ENCODE measurements at regions not wholly inside any gene's neighbourhood (a gene's known extent, or its start where the extent isn't known, plus 50 kb on each side); places are given as distances from the start of the nearest gene placed in this dataset.
A peak's percentile ranks its signal among the peaks of the same experiment; 100 is the strongest.

DNA sequence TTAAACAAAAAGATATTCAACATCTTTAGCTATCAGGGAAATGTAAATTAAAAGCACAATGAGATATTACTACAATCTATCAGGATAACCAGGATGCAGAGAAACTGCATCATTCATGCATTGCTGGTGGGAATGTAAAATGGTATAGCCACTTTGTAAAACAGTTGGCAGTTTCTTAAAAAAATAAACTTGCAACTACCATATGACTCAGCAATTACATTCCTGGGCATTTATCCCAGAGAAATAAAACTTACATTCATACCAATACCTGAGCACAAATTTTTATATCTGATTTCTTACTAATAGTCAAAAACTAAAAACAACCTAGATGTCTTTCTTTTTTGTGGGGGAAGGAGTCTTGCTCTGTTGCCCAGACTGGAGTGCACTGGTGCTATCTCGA, 190.3 kb upstream of the TAB2 start:
- no peaks in the 10 kb centered on the region for H3K36me3 ChIP-seq
- no peak for DNase-seq
- no peak for TF ChIP-seq POLR2A (IDR thresholded peaks at IDR 0.05)
- TF ChIP-seq, protein P1, sequence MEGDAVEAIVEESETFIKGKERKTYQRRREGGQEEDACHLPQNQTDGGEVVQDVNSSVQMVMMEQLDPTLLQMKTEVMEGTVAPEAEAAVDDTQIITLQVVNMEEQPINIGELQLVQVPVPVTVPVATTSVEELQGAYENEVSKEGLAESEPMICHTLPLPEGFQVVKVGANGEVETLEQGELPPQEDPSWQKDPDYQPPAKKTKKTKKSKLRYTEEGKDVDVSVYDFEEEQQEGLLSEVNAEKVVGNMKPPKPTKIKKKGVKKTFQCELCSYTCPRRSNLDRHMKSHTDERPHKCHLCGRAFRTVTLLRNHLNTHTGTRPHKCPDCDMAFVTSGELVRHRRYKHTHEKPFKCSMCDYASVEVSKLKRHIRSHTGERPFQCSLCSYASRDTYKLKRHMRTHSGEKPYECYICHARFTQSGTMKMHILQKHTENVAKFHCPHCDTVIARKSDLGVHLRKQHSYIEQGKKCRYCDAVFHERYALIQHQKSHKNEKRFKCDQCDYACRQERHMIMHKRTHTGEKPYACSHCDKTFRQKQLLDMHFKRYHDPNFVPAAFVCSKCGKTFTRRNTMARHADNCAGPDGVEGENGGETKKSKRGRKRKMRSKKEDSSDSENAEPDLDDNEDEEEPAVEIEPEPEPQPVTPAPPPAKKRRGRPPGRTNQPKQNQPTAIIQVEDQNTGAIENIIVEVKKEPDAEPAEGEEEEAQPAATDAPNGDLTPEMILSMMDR (IDR thresholded peaks at IDR 0.05), result no peak
- 94 to 96% methylated on average over 1 of the region's 1 CpG for WGBS, 2 donors
- H3K4me1 ChIP-seq, result peaks cover 7 to 13% of the 10 kb centered on the region in 2 donors
- intact Hi-C loops (cut with DNase I), result no loop called here
- no peaks in the 10 kb centered on the region for H3K27me3 ChIP-seq
- no peak overlapping the region for H3K27ac ChIP-seq
- no peak overlapping the region for H3K4me3 ChIP-seq (replicated peaks in 1 of 3)
- H3K9me3 ChIP-seq, result no peaks in the 10 kb centered on the region

DNA sequence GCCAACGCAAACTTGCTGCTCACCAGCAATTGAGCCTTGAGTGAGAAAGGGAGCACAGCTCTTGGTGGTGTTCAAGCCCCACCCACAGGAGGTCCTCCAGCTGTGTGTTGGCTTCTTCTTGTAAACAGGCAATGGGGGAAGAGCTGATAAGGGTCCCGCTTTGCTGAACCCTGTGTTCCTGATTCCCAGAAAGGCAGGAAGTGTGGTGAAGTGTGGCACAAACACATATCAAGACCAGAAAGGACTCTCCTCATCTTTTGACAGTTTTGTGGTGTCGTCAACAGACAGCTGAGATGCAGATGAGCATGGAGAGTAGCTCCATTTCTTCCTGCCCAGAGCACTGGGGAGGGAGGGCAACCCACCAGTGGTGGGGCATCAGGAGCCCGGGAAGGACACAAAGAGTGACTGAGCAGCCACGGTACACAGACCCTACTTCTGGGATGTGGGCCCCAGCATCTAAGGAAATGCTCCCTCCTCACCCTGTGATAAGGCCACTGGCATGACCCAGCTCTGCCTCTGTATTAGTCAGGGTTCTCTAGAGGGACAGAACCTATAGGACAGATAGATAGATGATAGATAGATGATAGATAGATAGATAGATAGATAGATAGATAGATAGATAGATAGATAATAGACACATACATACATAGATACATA, 188.9 kb upstream of the TAB2 start:
- 77 to 82% methylated on average over 5 of the region's 5 CpGs for WGBS, 2 donors
- H3K4me1 ChIP-seq, result peaks cover 7 to 13% of the 10 kb centered on the region in 2 donors
- peak in 1 of 2 donors; percentile 3 for DNase-seq
- TF ChIP-seq POLR2A (IDR thresholded peaks at IDR 0.05), result no peak
- TF ChIP-seq, protein P1 (IDR thresholded peaks at IDR 0.05), result no peak
- no peak overlapping the region for H3K4me3 ChIP-seq (replicated peaks in 1 of 3)
- H3K27me3 ChIP-seq, result no peaks in the 10 kb centered on the region
- intact Hi-C loops (cut with DNase I), result no loop called here
- H3K9me3 ChIP-seq, result no peaks in the 10 kb centered on the region
- H3K36me3 ChIP-seq, result no peaks in the 10 kb centered on the region
- no peak overlapping the region for H3K27ac ChIP-seq

DNA sequence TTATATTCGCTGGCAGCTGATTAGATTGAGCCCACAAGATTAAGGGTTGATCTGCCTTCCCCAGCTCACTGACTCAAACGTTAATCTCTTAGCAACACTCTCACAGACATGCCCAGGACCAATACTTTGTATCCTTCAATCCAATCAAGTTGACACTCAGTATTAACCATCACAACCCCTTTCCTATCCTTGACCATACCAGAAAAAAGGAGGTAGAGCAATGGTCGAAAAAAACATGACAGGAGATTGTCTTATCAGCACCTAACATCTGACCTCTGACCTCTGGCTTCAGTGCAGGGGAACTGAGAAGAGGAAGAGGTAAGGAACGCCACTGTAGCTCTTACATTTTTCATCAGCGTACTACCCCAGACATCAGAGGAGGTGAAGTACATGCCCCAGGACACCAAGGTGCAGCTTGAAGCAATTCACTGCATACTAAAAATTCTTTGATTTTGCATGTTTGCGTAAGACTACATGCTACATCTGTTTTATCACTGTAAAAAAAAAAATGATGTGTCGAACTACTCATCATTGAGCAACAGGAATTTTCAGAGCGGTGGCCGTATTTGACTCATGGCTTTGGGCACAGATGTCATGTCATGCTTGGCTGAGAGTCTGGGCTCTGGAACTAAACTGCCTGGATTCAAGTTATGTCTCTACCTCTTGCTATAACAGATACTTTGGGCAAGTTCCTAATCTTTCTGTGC, 188.0 kb upstream of the TAB2 start:
- Histone ChIP-seq H3K4me3 (replicated peaks in 1 of 3) (no peak overlapping the region), H3K4me1 (peaks cover 7 to 13% of the 10 kb centered on the region in 2 donors), H3K27me3 (no peaks in the 10 kb centered on the region), H3K36me3 (no peaks in the 10 kb centered on the region), H3K27ac (peak overlapping the region in 1 of 3 donors; percentile 67), H3K9me3 (no peaks in the 10 kb centered on the region)
- intact Hi-C loops (cut with DNase I), result no loop called here
- WGBS, 2 donors, result 64 to 68% methylated on average over 9 of the region's 9 CpGs
- DNase-seq, result peak; percentile 49 to 55
- TF ChIP-seq, protein P1 (IDR thresholded peaks at IDR 0.05), result no peak
- TF ChIP-seq POLR2A (IDR thresholded peaks at IDR 0.05), result no peak

DNA sequence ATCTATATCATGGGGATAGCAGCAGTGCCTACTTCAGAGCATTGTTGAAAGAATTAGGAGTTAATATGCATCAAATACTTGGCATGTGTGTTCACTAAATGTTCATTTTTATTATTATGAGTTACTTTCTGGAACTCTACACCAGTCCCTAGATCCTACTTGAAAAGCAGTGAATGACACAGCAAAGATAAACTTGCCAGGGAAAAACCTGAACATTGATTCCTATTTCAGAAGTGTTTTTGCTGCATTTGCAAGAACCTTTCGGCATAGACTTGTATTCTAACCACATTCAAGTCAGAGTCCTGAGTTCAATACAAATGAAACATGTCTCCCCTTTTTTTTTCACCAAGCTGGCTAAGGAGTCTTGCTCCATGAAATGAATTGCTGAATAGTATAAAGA, 187.4 kb upstream of the TAB2 start:
- peak overlapping the region in 2 of 3 donors; percentile 9 to 67 for H3K27ac ChIP-seq
- peaks cover 11 to 16% of the 10 kb centered on the region in 2 donors for H3K4me1 ChIP-seq
- no peaks in the 10 kb centered on the region for H3K9me3 ChIP-seq
- no peaks in the 10 kb centered on the region for H3K36me3 ChIP-seq
- intact Hi-C loops (cut with DNase I), result no loop called here
- DNase-seq, result no peak
- H3K27me3 ChIP-seq, result no peaks in the 10 kb centered on the region
- whole genome bisulfite sequencing, 2 donors, result 70 to 84% methylated on average over 1 of the region's 1 CpG
- H3K4me3 ChIP-seq (replicated peaks in 1 of 3), result no peak overlapping the region
- TF ChIP-seq, protein P1 (IDR thresholded peaks at IDR 0.05), result no peak
- no peak for TF ChIP-seq POLR2A (IDR thresholded peaks at IDR 0.05)

DNA sequence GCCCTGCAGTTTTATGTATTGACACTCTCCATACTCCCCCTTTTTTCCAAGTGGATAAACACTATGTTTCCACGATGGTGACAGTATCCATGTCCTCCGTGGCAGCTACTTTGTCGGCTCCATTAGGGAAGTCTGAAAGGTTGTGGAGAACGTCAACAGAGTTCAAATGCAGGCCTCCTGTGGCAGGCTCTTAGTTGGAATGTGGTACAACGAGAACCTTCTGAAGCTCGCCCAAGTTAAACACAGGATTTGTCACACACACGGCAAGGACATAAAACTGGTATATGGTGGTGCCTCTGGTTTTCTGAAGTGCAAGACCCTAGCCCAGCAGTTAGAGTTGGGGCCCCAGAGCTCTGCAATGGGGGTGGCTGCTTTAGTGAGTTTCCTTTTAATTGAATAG, 187.0 kb upstream of the TAB2 start:
- no peak overlapping the region for H3K4me3 ChIP-seq (replicated peaks in 1 of 3)
- H3K9me3 ChIP-seq, result no peaks in the 10 kb centered on the region
- TF ChIP-seq POLR2A (IDR thresholded peaks at IDR 0.05), result no peak
- TF ChIP-seq, protein P1 (IDR thresholded peaks at IDR 0.05), result no peak
- no peaks in the 10 kb centered on the region for H3K36me3 ChIP-seq
- intact Hi-C loops (cut with DNase I), result no loop called here
- no peak for DNase-seq
- no peaks in the 10 kb centered on the region for H3K27me3 ChIP-seq
- peak overlapping the region in 2 of 3 donors; percentile 9 to 67 for H3K27ac ChIP-seq
- 57 to 63% methylated on average over 7 of the region's 7 CpGs for WGBS, 2 donors
- peaks cover 11 to 16% of the 10 kb centered on the region in 2 donors for H3K4me1 ChIP-seq

All from thyroid gland (tissue), 4 donors.